Spleen (tissue), 11 donors: ENCODE measurements at regions not wholly inside any gene's neighbourhood (a gene's known extent, or its start where the extent isn't known, plus 50 kb on each side); places are given as distances from the start of the nearest gene placed in this dataset.
A peak's percentile ranks its signal among the peaks of the same experiment; 100 is the strongest.

Experiments
- DNase-seq: peaks from one replicate; pipeline ENCODE4 v3.0.0-alpha.2; 2020
- H3K27ac ChIP-seq, 8 donors: fragments of 200-600 bp; sonication (generic) in 7 of 8; 1 replicate in 4 of 8; 2 replicates in 4 of 8; pipeline versions ENCODE4 v1.5.0 to v1.8.0; 2016 to 2021; ENCODE audit warnings: inconsistent platforms in 4 of 8, mild to moderate bottlenecking in 4 of 8, moderate library complexity in 1 of 8
- H3K27me3 ChIP-seq, 7 donors: fragments of 200-600 bp; sonication (generic) in 6 of 7; replicated peaks in 1 of 7; 1 replicate in 4 of 7; 2 replicates in 3 of 7; pipeline versions ENCODE4 v1.5.0 to v1.8.0; 2016 to 2021; ENCODE audit warnings: inconsistent platforms in 3 of 7, mild to moderate bottlenecking in 1 of 7
- H3K36me3 ChIP-seq, 6 donors: fragments of 200-600 bp; sonication (generic) in 5 of 6; 1 replicate in 4 of 6; 2 replicates in 2 of 6; pipeline versions ENCODE4 v1.5.0 to v1.8.0; 2016 to 2021; ENCODE audit warnings: inconsistent platforms in 2 of 6
- H3K4me1 ChIP-seq, 6 donors: fragments of 200-600 bp; sonication (generic) in 5 of 6; 1 replicate in 3 of 6; 2 replicates in 3 of 6; pipeline versions ENCODE4 v1.5.0 to v1.8.0; 2016 to 2021; ENCODE audit warnings: inconsistent platforms in 3 of 6
- H3K4me3 ChIP-seq, 8 donors: fragments of 200-600 bp; sonication (generic) in 7 of 8; 1 replicate in 4 of 8; 2 replicates in 4 of 8; pipeline versions ENCODE4 v1.5.0 to v1.8.0; 2016 to 2021; ENCODE audit warnings: inconsistent platforms in 4 of 8, mild to moderate bottlenecking in 4 of 8, moderate library complexity in 2 of 8
- H3K9me3 ChIP-seq, 8 donors: fragments of 200-600 bp; sonication (generic) in 7 of 8; 1 replicate in 4 of 8; 2 replicates in 4 of 8; pipeline versions ENCODE4 v1.5.0 to v1.8.0; 2016 to 2021; ENCODE audit warnings: inconsistent platforms in 4 of 8
- POLR2A ChIP-seq, 3 donors: fragments of 450-650 bp; IDR thresholded peaks; one replicate each; pipeline ENCODE4 v1.5.1; 2017; ENCODE audit warnings: antibody characterized with exemption in 3 of 3, mild to moderate bottlenecking in 1 of 3
- POLR2AphosphoS5 ChIP-seq, 3 donors: sonication (generic); formaldehyde crosslinking; IDR thresholded peaks; one replicate each; pipeline ENCODE4 v1.5.1; 2017; ENCODE audit warnings: antibody characterized with exemption in 3 of 3
- WGBS, 5 donors: extraction: QIAGEN DNeasy Blood & Tissue Kit in 3 of 5; methylation state at CpG; one replicate each; pipeline versions ENCODE4 v1.1.5 to v1.1.7; 2013 to 2018; 5-methylcytosine and 5-hydroxymethylcytosine counted together
- intact Hi-C: fragments of 100-400 bp; cut with DNase I; formaldehyde crosslinking; loops from one replicate; pipeline ENCODE4 v1.15.0; 2023; ENCODE audit warnings: low total_unique reads
- TF ChIP-seq, protein P1 (sequence below), 11 experiments: fragments of 200-600 bp in 7 of 11; fragments of 450-650 bp in 4 of 11; sonication (generic) in 4 of 11; IDR thresholded peaks in 8 of 11; conservative IDR thresholded peaks in 3 of 11; 1 replicate in 7 of 11; 2 replicates in 4 of 11; pipeline versions ENCODE4 v1.4.0 to v1.8.0; 2016 to 2021; ENCODE audit warnings: antibody characterized with exemption in 11 of 11, inconsistent platforms in 4 of 11, mild to moderate bottlenecking in 1 of 11
- donor health status: healthy with polysubstance abuse.
- donor health status: DM: no; HTN: no; CAD: no; lungs with moderate emphysema.
- donor health status: DM: no; HTN: no; CAD: no.
- donor health status: Bipolar disorder and iron deficiency.
- donor health status: healthy.
- donor health status: DM: no; HTN: no; CAD: no.
- donor health status: DM: yes; HTN: yes; CAD: no.

DNA sequence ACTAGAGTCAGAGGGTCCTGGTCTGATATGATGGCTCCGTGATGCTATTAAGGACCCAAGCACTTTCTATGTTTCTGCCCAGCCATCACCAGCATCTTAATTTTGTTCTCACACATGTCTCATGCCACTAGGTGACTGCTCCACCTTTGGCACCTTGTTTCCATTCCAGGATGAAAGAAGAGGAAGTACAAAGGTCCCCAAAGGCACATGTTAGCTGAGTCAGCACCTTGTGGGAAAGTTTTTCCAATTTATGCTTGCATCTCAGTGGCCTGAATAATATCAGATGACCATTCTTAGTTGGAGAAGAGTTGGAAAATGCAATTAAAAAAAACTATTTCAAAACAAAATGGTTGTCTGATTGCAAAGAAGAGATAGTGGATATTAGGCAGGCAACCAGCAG is 341.0 kb upstream of the NPSR1 start:
- 78 to 98% (median 91%) methylated on average over 1 of the region's 1 CpG for WGBS, 5 donors
- intact Hi-C loops, result no loop called here

DNA sequence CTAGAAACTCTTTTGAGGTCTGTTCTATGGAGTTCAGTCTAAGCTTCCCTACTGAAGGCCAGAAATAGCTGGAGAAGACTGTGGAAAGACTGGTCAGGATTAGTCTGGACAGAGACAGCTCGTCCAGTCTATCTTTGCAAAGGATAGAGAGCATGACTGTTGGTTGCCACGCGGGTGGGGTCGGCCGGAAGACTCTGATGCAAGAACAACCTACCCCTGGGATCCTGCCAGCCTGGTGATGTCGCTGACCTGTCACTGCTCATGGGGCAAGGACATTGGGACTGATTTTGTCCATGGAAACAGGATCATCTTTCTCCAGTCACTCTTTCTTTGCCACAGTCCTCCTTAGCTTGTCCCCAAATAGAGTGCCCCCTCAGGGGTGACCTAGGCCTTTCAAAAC is 337.6 kb upstream of the NPSR1 start:
- TF ChIP-seq POLR2AphosphoS5 (IDR thresholded peaks at IDR 0.05), result no peak
- TF ChIP-seq, protein P1, sequence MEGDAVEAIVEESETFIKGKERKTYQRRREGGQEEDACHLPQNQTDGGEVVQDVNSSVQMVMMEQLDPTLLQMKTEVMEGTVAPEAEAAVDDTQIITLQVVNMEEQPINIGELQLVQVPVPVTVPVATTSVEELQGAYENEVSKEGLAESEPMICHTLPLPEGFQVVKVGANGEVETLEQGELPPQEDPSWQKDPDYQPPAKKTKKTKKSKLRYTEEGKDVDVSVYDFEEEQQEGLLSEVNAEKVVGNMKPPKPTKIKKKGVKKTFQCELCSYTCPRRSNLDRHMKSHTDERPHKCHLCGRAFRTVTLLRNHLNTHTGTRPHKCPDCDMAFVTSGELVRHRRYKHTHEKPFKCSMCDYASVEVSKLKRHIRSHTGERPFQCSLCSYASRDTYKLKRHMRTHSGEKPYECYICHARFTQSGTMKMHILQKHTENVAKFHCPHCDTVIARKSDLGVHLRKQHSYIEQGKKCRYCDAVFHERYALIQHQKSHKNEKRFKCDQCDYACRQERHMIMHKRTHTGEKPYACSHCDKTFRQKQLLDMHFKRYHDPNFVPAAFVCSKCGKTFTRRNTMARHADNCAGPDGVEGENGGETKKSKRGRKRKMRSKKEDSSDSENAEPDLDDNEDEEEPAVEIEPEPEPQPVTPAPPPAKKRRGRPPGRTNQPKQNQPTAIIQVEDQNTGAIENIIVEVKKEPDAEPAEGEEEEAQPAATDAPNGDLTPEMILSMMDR (IDR thresholded peaks at IDR 0.05 in 8 of 11, conservative IDR thresholded peaks at IDR 0.05 in 3 of 11), result no peak
- TF ChIP-seq POLR2A (IDR thresholded peaks at IDR 0.05), result no peak
- Histone ChIP-seq H3K36me3 (no peaks in the 10 kb centered on the region), H3K4me3 (no peak overlapping the region), H3K4me1 (peaks cover 0 to 7% (median 6%) of the 10 kb centered on the region in 6 donors), H3K27me3 (peaks cover 0 to 15% (median 3%) of the 10 kb centered on the region in 7 donors), H3K9me3 (no peaks in the 10 kb centered on the region), H3K27ac (no peak overlapping the region)
- intact Hi-C loops, result no loop called here
- WGBS, 5 donors, result 62 to 80% (median 70%) methylated on average over 6 of the region's 6 CpGs
- DNase-seq, result no peak

More for the DNA sequence above, 341.0 kb upstream of the NPSR1 start:
- peaks cover 0 to 7% (median 6%) of the 10 kb centered on the region in 6 donors for H3K4me1 ChIP-seq
- H3K27me3 ChIP-seq, result peaks cover 0 to 7% (median 3%) of the 10 kb centered on the region in 7 donors
- peaks cover 0 to 17% (median 14%) of the 10 kb centered on the region in 8 donors for H3K9me3 ChIP-seq
- H3K27ac ChIP-seq, result no peak overlapping the region
- TF ChIP-seq POLR2AphosphoS5 (IDR thresholded peaks at IDR 0.05) (no peak), POLR2A (IDR thresholded peaks at IDR 0.05) (no peak)
- TF ChIP-seq, protein P1 (IDR thresholded peaks at IDR 0.05 in 8 of 11, conservative IDR thresholded peaks at IDR 0.05 in 3 of 11), result no peak
- no peak overlapping the region for H3K4me3 ChIP-seq
- DNase-seq, result no peak
- H3K36me3 ChIP-seq, result no peaks in the 10 kb centered on the region

DNA sequence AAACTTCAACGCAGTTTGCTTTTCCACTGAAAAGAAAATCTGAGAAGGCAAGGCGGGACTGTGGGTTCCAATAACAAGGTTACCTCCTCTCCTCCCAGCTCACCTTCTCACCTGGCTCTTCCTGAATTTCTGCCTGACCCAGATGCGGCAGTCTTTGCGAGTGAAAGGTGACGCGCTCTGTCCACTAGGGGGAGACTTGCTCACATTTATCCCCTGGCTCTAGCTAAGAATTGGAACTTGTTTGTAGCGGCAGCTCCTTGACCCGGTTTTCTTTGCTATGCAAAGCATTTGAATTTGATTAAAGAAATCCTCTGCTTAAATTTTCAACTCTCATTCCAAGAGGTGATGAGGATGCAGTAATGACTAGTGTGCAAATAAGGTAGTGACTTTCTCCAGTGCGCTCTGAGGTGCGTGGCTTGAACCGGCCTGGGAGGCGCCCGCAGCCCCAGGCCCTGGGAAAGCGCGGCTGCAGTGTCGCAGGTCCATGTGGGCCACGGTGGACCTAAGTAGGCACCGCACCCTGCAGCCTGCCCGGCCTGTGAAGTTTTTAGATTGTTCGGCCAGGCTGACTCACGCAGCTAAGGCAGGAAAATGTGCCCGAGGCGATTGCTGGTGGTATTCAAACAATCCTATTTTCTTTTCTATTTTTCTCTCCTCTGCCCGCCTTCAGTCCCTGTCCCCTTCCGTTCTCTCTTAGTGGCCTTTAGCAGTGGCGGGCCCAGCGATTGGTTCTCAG is 336.9 kb upstream of the NPSR1 start:
- WGBS, 5 donors, result 21 to 29% (median 25%) methylated on average over 27 of the region's 27 CpGs
- Histone ChIP-seq H3K27me3 (peaks cover 0 to 15% (median 3%) of the 10 kb centered on the region in 7 donors), H3K9me3 (no peaks in the 10 kb centered on the region), H3K4me1 (peaks cover 0 to 7% (median 6%) of the 10 kb centered on the region in 6 donors), H3K36me3 (no peaks in the 10 kb centered on the region), H3K4me3 (peak overlapping the region in 1 of 8 donors; percentile 18), H3K27ac (no peak overlapping the region)
- TF ChIP-seq, protein P1 (IDR thresholded peaks at IDR 0.05 in 8 of 11, conservative IDR thresholded peaks at IDR 0.05 in 3 of 11), result peak in 10 of 11 experiments; percentile 23 to 78 (median 63)
- no peak for TF ChIP-seq POLR2A (IDR thresholded peaks at IDR 0.05)
- no peak for TF ChIP-seq POLR2AphosphoS5 (IDR thresholded peaks at IDR 0.05)
- DNase-seq, result no peak
- intact Hi-C loops, result no loop called here

DNA sequence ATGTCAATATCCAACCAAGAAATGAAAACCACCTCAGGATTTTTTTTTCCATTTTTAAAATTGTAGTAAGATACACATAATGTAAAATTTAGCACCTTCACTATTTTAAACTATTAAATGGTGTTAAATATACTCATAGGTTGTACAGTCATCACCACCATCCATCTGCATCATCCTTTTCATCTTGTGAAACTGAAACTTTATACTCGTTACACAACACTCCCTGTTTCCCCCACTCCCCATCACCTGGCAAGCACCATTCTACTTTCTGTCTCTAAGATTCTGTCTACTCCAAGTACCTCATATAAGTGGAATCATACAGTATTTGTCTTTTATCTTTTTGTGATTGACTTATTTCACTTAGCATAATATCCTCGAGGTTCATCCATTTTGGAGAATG is 335.2 kb upstream of the NPSR1 start:
- H3K4me3 ChIP-seq, result no peak overlapping the region
- DNase-seq, result no peak
- TF ChIP-seq POLR2AphosphoS5 (IDR thresholded peaks at IDR 0.05) (no peak), POLR2A (IDR thresholded peaks at IDR 0.05) (no peak)
- TF ChIP-seq, protein P1 (IDR thresholded peaks at IDR 0.05 in 8 of 11, conservative IDR thresholded peaks at IDR 0.05 in 3 of 11), result no peak
- H3K27me3 ChIP-seq, result peaks cover 0 to 15% (median 3%) of the 10 kb centered on the region in 7 donors
- no peaks in the 10 kb centered on the region for H3K36me3 ChIP-seq
- no peaks in the 10 kb centered on the region for H3K9me3 ChIP-seq
- peaks cover 0 to 7% (median 6%) of the 10 kb centered on the region in 6 donors for H3K4me1 ChIP-seq
- intact Hi-C loops, result no loop called here
- H3K27ac ChIP-seq, result no peak overlapping the region
- 60 to 80% (median 69%) methylated on average over 2 of the region's 2 CpGs for WGBS, 5 donors
